HepG2 (cell line): ENCODE measurements at regions not wholly inside any gene's neighbourhood (a gene's known extent, or its start where the extent isn't known, plus 50 kb on each side); places are given as distances from the start of the nearest gene placed in this dataset.

Experiments used
- DNMT1 ChIP-seq: sonication (generic); formaldehyde crosslinking; IDR thresholded peaks from 2 replicates; pipeline ENCODE4 v1.5.1; 2020; ENCODE audit warnings: mild to moderate bottlenecking, missing genetic modification reagents
- EP300 ChIP-seq, 3 experiments: sonication (generic) in 1 of 3; formaldehyde crosslinking in 1 of 3; IDR thresholded peaks; 2 replicates each; pipeline versions ENCODE4 v1.5.1 to v1.6.1; 2011 to 2020; ENCODE audit warnings: low read depth in 2 of 3, low read length in 2 of 3, borderline replicate concordance in 1 of 3, improper control_type of control experiment in 1 of 3, mild to moderate bottlenecking in 1 of 3, missing genetic modification reagents in 1 of 3, moderate library complexity in 1 of 3
- HDAC2 ChIP-seq: sonication (generic); formaldehyde crosslinking; IDR thresholded peaks from 2 replicates; pipeline ENCODE4 v1.4.0; 2020; ENCODE audit warnings: missing genetic modification reagents
- HMGXB4 ChIP-seq, 2 experiments: sonication (generic) in 1 of 2; formaldehyde crosslinking in 1 of 2; IDR thresholded peaks; 2 replicates each; pipeline versions ENCODE4 v1.4.0 to v1.6.1; 2018 to 2020; ENCODE audit warnings: missing genetic modification reagents in 2 of 2, borderline replicate concordance in 1 of 2, low read depth in 1 of 2, mild to moderate bottlenecking in 1 of 2, missing biosample characterization in 1 of 2
- KDM4B ChIP-seq: sonication (generic); formaldehyde crosslinking; IDR thresholded peaks from 2 replicates; pipeline ENCODE4 v1.4.0; 2020; ENCODE audit warnings: missing genetic modification reagents
- MIXL1 ChIP-seq: IDR thresholded peaks from 2 replicates; pipeline ENCODE4 v1.6.1; 2016
- PHF8 ChIP-seq: sonication (generic); formaldehyde crosslinking; IDR thresholded peaks from 2 replicates; pipeline ENCODE4 v1.5.0; 2020; ENCODE audit warnings: missing genetic modification reagents
- SOX6 ChIP-seq, 2 experiments: fragments of 450-650 bp in 1 of 2; sonication (generic) in 1 of 2; formaldehyde crosslinking in 1 of 2; IDR thresholded peaks; 2 replicates each; pipeline versions ENCODE4 v1.4.0 to v1.6.1; 2017 to 2020; ENCODE audit warnings: antibody characterized with exemption in 1 of 2, mild to moderate bottlenecking in 1 of 2, missing genetic modification reagents in 1 of 2
- UBTF ChIP-seq: sonication (generic); formaldehyde crosslinking; IDR thresholded peaks from 2 replicates; pipeline ENCODE4 v1.4.0; 2020; ENCODE audit warnings: mild to moderate bottlenecking, missing genetic modification reagents
- ZBTB25 ChIP-seq: IDR thresholded peaks from 2 replicates; pipeline ENCODE4 v1.6.1; 2018; ENCODE audit warnings: missing genetic modification reagents
- ZNF407 ChIP-seq: sonication (generic); formaldehyde crosslinking; IDR thresholded peaks from one replicate; pipeline ENCODE4 v1.5.1; 2020; ENCODE audit warnings: mild to moderate bottlenecking, missing genetic modification reagents; ENCODE audit errors: not compliant biosample characterization
- ZNF496 ChIP-seq: sonication (generic); formaldehyde crosslinking; IDR thresholded peaks from 2 replicates; pipeline ENCODE4 v1.8.1; 2023; ENCODE audit warnings: mild to moderate bottlenecking, moderate library complexity, missing genetic modification reagents; ENCODE audit not compliant: insufficient replicate concordance
- ZNF839 ChIP-seq: sonication (generic); formaldehyde crosslinking; IDR thresholded peaks from 2 replicates; pipeline ENCODE4 v1.4.0; 2020; ENCODE audit warnings: missing genetic modification reagents, mild to moderate bottlenecking, borderline replicate concordance

- TF ChIP-seq UBTF (CRISPR knock-in tag) (peak; percentile 79; the same call in 1 of the 2 replicates), ZNF407 (CRISPR knock-in tag) (peak; percentile 1), EP300 (IDR thresholded peaks at IDR 0.05; ENCODE audit: low read depth in 2 of 2, low read length in 2 of 2) (no peak), EP300 (CRISPR knock-in tag; IDR thresholded peaks at IDR 0.05; ENCODE audit: borderline replicate concordance) (peak; percentile 13; the same call in 1 of the 2 replicates), DNMT1 (0 out of 2 replicates have a peak, but pooled peaks have one; percentile 49), ZNF496 (CRISPR knock-in tag) (no peak), KDM4B (no peak), SOX6 (IDR thresholded peaks at IDR 0.05) (no peak), SOX6 (CRISPR knock-in tag; IDR thresholded peaks at IDR 0.05) (peak; percentile 79), MIXL1 (CRISPR knock-in tag) (no peak), PHF8 (CRISPR knock-in tag) (peak; percentile 67), ZNF839 (CRISPR knock-in tag) (peak; percentile 87; the same call in 1 of the 2 replicates), HDAC2 (CRISPR knock-in tag) (peak; percentile 46; the same call in 1 of the 2 replicates), ZBTB25 (CRISPR knock-in tag) (0 out of 2 replicates have a peak, but pooled peaks have one; percentile 18), HMGXB4 (CRISPR knock-in tag; IDR thresholded peaks at IDR 0.05; ENCODE audit: borderline replicate concordance in 1 of 2, low read depth in 1 of 2) (peak in 1 of 2 experiments; percentile 74; a peak in 2 of 4 replicates)
These were observed 108.8 kb downstream of the KCNRG start (continued) for GRCh38 chr13:50123862-50124535.
